Uterus (tissue), 2 donors: ENCODE measurements at regions not wholly inside any gene's neighbourhood (a gene's known extent, or its start where the extent isn't known, plus 50 kb on each side); places are given as distances from the start of the nearest gene placed in this dataset.

ENCODE experiments used
- POLR2A ChIP-seq, 2 donors: fragments of 450-650 bp; IDR thresholded peaks; one replicate each; pipeline ENCODE4 v1.6.1; 2016; ENCODE audit warnings: antibody characterized with exemption in 2 of 2, mild to moderate bottlenecking in 1 of 2, moderate library complexity in 1 of 2
- TF ChIP-seq, protein P1 (sequence below), 4 experiments: fragments of 200-600 bp in 2 of 4; fragments of 450-650 bp in 2 of 4; sonication (generic) in 2 of 4; IDR thresholded peaks; one replicate each; pipeline ENCODE4 v1.5.1; 2016 to 2019; ENCODE audit warnings: antibody characterized with exemption in 4 of 4, mild to moderate bottlenecking in 2 of 4, moderate library complexity in 1 of 4

DNA sequence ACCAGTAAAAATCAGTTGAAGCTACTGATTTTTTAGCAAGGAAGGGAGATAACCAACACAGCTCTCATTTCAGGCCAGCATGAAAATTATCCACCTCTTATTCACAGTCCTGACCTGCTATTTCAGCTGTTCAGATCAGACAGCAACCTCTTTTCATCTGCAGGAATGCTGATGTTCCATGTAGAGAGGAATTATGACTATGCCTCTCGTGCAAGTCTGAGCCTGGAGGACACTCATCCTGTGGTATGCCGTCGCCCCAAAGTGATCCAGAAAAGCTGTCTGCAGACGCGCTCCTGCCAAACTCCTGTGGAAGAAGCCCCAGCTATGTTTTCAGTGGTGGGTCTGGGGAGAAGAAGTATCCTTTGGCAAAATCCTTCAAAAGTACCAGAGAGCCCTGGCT lies 563.5 kb upstream of the SLITRK1 start:
- TF ChIP-seq, protein P1, sequence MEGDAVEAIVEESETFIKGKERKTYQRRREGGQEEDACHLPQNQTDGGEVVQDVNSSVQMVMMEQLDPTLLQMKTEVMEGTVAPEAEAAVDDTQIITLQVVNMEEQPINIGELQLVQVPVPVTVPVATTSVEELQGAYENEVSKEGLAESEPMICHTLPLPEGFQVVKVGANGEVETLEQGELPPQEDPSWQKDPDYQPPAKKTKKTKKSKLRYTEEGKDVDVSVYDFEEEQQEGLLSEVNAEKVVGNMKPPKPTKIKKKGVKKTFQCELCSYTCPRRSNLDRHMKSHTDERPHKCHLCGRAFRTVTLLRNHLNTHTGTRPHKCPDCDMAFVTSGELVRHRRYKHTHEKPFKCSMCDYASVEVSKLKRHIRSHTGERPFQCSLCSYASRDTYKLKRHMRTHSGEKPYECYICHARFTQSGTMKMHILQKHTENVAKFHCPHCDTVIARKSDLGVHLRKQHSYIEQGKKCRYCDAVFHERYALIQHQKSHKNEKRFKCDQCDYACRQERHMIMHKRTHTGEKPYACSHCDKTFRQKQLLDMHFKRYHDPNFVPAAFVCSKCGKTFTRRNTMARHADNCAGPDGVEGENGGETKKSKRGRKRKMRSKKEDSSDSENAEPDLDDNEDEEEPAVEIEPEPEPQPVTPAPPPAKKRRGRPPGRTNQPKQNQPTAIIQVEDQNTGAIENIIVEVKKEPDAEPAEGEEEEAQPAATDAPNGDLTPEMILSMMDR (IDR thresholded peaks at IDR 0.05) = no peak
- TF ChIP-seq POLR2A (IDR thresholded peaks at IDR 0.05) = no peak
